Spleen (tissue), 7 donors: ENCODE measurements at regions not wholly inside any gene's neighbourhood (a gene's known extent, or its start where the extent isn't known, plus 50 kb on each side); places are given as distances from the start of the nearest gene placed in this dataset.

Source experiments
- POLR2A ChIP-seq, 3 donors: fragments of 450-650 bp; IDR thresholded peaks; one replicate each; pipeline ENCODE4 v1.5.1; 2017; ENCODE audit warnings: antibody characterized with exemption in 3 of 3, mild to moderate bottlenecking in 1 of 3
- POLR2AphosphoS5 ChIP-seq, 3 donors: sonication (generic); formaldehyde crosslinking; IDR thresholded peaks; one replicate each; pipeline ENCODE4 v1.5.1; 2017; ENCODE audit warnings: antibody characterized with exemption in 3 of 3
- TF ChIP-seq, protein P1 (sequence below), 11 experiments: fragments of 200-600 bp in 7 of 11; fragments of 450-650 bp in 4 of 11; sonication (generic) in 4 of 11; IDR thresholded peaks in 8 of 11; conservative IDR thresholded peaks in 3 of 11; 1 replicate in 7 of 11; 2 replicates in 4 of 11; pipeline versions ENCODE4 v1.4.0 to v1.8.0; 2016 to 2021; ENCODE audit warnings: antibody characterized with exemption in 11 of 11, inconsistent platforms in 4 of 11, mild to moderate bottlenecking in 1 of 11
- donor health status: DM: no; HTN: no; CAD: no; lungs with moderate emphysema.
- donor health status: DM: no; HTN: no; CAD: no.
- donor health status: DM: no; HTN: no; CAD: no.

DNA sequence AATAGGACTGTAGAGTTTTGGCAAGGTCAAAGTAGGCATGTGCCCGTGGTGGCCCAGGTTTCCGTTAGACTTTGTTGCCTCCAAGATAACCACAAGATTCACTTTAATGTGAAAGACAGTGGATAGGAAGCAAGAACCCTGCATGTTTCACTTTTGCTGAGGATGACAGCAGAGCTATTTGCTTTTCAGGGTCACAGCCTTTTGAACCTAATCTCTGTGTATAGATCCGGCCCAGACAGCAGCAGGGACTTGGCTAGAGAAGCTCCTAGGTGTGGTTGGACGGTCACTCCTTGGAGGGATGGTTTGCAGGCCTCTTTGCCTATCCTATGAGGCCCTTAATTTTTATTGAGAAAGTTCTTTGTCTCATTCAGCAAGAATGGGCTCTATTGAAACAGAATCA lies 538.8 kb downstream of the HACE1 start:
- TF ChIP-seq, protein P1, sequence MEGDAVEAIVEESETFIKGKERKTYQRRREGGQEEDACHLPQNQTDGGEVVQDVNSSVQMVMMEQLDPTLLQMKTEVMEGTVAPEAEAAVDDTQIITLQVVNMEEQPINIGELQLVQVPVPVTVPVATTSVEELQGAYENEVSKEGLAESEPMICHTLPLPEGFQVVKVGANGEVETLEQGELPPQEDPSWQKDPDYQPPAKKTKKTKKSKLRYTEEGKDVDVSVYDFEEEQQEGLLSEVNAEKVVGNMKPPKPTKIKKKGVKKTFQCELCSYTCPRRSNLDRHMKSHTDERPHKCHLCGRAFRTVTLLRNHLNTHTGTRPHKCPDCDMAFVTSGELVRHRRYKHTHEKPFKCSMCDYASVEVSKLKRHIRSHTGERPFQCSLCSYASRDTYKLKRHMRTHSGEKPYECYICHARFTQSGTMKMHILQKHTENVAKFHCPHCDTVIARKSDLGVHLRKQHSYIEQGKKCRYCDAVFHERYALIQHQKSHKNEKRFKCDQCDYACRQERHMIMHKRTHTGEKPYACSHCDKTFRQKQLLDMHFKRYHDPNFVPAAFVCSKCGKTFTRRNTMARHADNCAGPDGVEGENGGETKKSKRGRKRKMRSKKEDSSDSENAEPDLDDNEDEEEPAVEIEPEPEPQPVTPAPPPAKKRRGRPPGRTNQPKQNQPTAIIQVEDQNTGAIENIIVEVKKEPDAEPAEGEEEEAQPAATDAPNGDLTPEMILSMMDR (IDR thresholded peaks at IDR 0.05 in 8 of 11, conservative IDR thresholded peaks at IDR 0.05 in 3 of 11), result no peak
- TF ChIP-seq POLR2AphosphoS5 (IDR thresholded peaks at IDR 0.05), result no peak
- no peak for TF ChIP-seq POLR2A (IDR thresholded peaks at IDR 0.05)
